IMR-90 (cell line): ENCODE measurements at regions not wholly inside any gene's neighbourhood (a gene's known extent, or its start where the extent isn't known, plus 50 kb on each side); places are given as distances from the start of the nearest gene placed in this dataset.

Experiments used
- ATAC-seq: fragments of 200-7000 bp; cut with Tn5 transposase; 2 replicates; pipeline ENCODE4 v1.9.1; 2020; ENCODE audit warnings: low read depth, mild to moderate bottlenecking, moderate library complexity
- BruUV-seq: library from RNA; stranded (reverse); fragments of 400-500 nt; replicated peaks from 2 replicates; lab custom pipeline; 2021; lab: Mats Ljungman, UMichigan
- CTCF ChIA-PET: fragments of 300-600 bp; formaldehyde crosslinking; extraction: SDS; loops from one replicate; lab custom pipeline; 2021; ENCODE audit warnings: antibody characterized with exemption; lab: Yijun Ruan, JAX
- POLR2A ChIA-PET: fragments of 300-600 bp; sonication (Branson Sonifier 250); formaldehyde crosslinking; loops from one replicate; lab custom pipeline; 2022; ENCODE audit warnings: antibody characterized with exemption; ENCODE audit not compliant: unreplicated experiment; lab: Charles Lee
- DNase-seq: peaks from one replicate; pipeline ENCODE4 v3.0.0; 2013
- H2AFZ ChIP-seq: replicated peaks from 2 replicates; pipeline ENCODE3; 2013; ENCODE audit warnings: low read length, mild to moderate bottlenecking; ENCODE audit not compliant: poor library complexity
- H2AK5ac ChIP-seq: 2 replicates; pipeline ENCODE4 v1.6.1; 2013; ENCODE audit warnings: low read depth, low read length, inconsistent platforms
- H2AK9ac ChIP-seq: replicated peaks from 2 replicates; pipeline ENCODE3; 2013; ENCODE audit warnings: mild to moderate bottlenecking, low read depth, low read length, moderate library complexity; ENCODE audit not compliant: poor library complexity
- H2BK120ac ChIP-seq: 2 replicates; pipeline ENCODE4 v1.6.1; 2013; ENCODE audit warnings: low read depth, low read length, inconsistent platforms
- H2BK15ac ChIP-seq: 3 replicates; pipeline ENCODE4 v1.6.1; 2013; ENCODE audit warnings: low read depth, low read length, inconsistent platforms
- H2BK20ac ChIP-seq: 2 replicates; pipeline ENCODE4 v1.6.1; 2013; ENCODE audit warnings: low read depth, mild to moderate bottlenecking, inconsistent platforms, low read length, moderate library complexity
- H2BK5ac ChIP-seq: 2 replicates; pipeline ENCODE4 v1.6.1; 2013; ENCODE audit warnings: mild to moderate bottlenecking, low read depth, low read length, inconsistent platforms; ENCODE audit not compliant: poor library complexity, severe bottlenecking
- H3K14ac ChIP-seq: replicated peaks from 2 replicates; pipeline ENCODE4 v1.6.1; 2013; ENCODE audit warnings: low read depth, low read length, inconsistent platforms
- H3K18ac ChIP-seq: 2 replicates; pipeline ENCODE4 v1.6.1; 2013; ENCODE audit warnings: low read depth, low read length, control low read depth
- H3K23ac ChIP-seq: 2 replicates; pipeline ENCODE4 v1.6.1; 2013; ENCODE audit warnings: low read depth, low read length, inconsistent platforms
- H3K27ac ChIP-seq: 2 replicates; pipeline ENCODE4 v1.5.1; 2013; ENCODE audit warnings: mild to moderate bottlenecking, control low read depth, low read length; ENCODE audit not compliant: insufficient read depth
- H3K27me3 ChIP-seq: 2 replicates; pipeline ENCODE4 v1.6.1; 2013; ENCODE audit warnings: low read length; ENCODE audit not compliant: control insufficient read depth, insufficient read depth
- H3K36me3 ChIP-seq: 2 replicates; pipeline ENCODE4 v1.6.1; 2013; ENCODE audit warnings: low read length, mixed read lengths; ENCODE audit not compliant: control insufficient read depth, insufficient read depth
- H3K4ac ChIP-seq: 2 replicates; pipeline ENCODE4 v1.6.1; 2013; ENCODE audit warnings: low read depth, low read length, inconsistent platforms
- H3K4me1 ChIP-seq: 2 replicates; pipeline ENCODE4 v1.6.1; 2013; ENCODE audit warnings: low read length, mixed read lengths; ENCODE audit not compliant: control insufficient read depth, insufficient read depth
- H3K4me2 ChIP-seq: 2 replicates; pipeline ENCODE4 v1.6.1; 2013; ENCODE audit warnings: low read depth, mild to moderate bottlenecking, control low read depth, low read length, moderate library complexity
- H3K4me3 ChIP-seq: 2 replicates; pipeline ENCODE4 v1.5.1; 2013; ENCODE audit warnings: low read depth, mild to moderate bottlenecking, control low read depth, low read length, moderate library complexity; ENCODE audit not compliant: insufficient read depth
- H3K56ac ChIP-seq: 2 replicates; pipeline ENCODE4 v1.6.1; 2013; ENCODE audit warnings: low read length, inconsistent platforms; ENCODE audit not compliant: insufficient read depth; ENCODE audit errors: extremely low read depth
- H3K79me1 ChIP-seq, 2 experiments: 2 replicates each; pipeline ENCODE4 v1.6.1; 2013; ENCODE audit warnings: low read length in 2 of 2, inconsistent platforms in 1 of 2, low read depth in 1 of 2
- H3K9ac ChIP-seq: 2 replicates; pipeline ENCODE4 v1.6.1; 2013; ENCODE audit warnings: low read depth, low read length, control low read depth
- H3K9me1 ChIP-seq: 2 replicates; pipeline ENCODE4 v1.6.1; 2013; ENCODE audit warnings: low read length, inconsistent platforms; ENCODE audit not compliant: insufficient read depth
- H3K9me3 ChIP-seq: 2 replicates; pipeline ENCODE4 v1.6.1; 2013; ENCODE audit warnings: low read length; ENCODE audit not compliant: control insufficient read depth, insufficient read depth
- H4K20me1 ChIP-seq: 2 replicates; pipeline ENCODE4 v1.6.1; 2013; ENCODE audit warnings: low read length, inconsistent platforms; ENCODE audit not compliant: insufficient read depth
- H4K5ac ChIP-seq: 2 replicates; pipeline ENCODE4 v1.6.1; 2013; ENCODE audit warnings: mild to moderate bottlenecking, low read depth, low read length, control low read depth
- H4K8ac ChIP-seq, 2 experiments: 2 replicates each; pipeline ENCODE4 v1.6.1; 2013; ENCODE audit warnings: low read depth in 2 of 2, low read length in 2 of 2, control low read depth in 1 of 2, inconsistent platforms in 1 of 2
- H4K91ac ChIP-seq: 2 replicates; pipeline ENCODE4 v1.6.1; 2013; ENCODE audit warnings: low read depth, low read length, inconsistent platforms; ENCODE audit not compliant: insufficient read depth
- CEBPB ChIP-seq: IDR thresholded peaks from 2 replicates; pipeline ENCODE4 v1.6.1; 2012; ENCODE audit warnings: low read depth, low read length, improper control_type of control experiment
- WGBS, 2 experiments: methylation state at CpG; one replicate each; pipeline versions ENCODE4 v1.1.5 to v1.1.7; 2013; ENCODE audit warnings: missing lambda C conversion rate in 2 of 2; ENCODE audit not compliant: insufficient read length in 1 of 2; ENCODE audit errors: extremely low coverage in 2 of 2; 5-methylcytosine and 5-hydroxymethylcytosine counted together
- dilution Hi-C: fragments of 300-500 bp; cut with HindIII; formaldehyde crosslinking; loops from one replicate; pipeline ENCODE4 v1.14.3; 2018; ENCODE audit warnings: low sequenced_read_pairs; ENCODE audit not compliant: unreplicated experiment
- in situ Hi-C: fragments of 300-500 bp; cut with MboI; formaldehyde crosslinking; loops from 3 replicates; pipeline ENCODE4 v1.14.3; 2019; ENCODE audit warnings: low sequenced_read_pairs, inconsistent platforms, mixed read lengths
- intact Hi-C: fragments of 100-400 bp; cut with micrococcal nuclease; formaldehyde crosslinking; loops from 2 replicates; pipeline ENCODE4 v1.10.0; 2022
- TF ChIP-seq, protein P1 (sequence below): fragments of 150-350 bp; IDR thresholded peaks from 2 replicates; pipeline ENCODE4 v1.6.1; 2016; ENCODE audit warnings: low read depth, mild to moderate bottlenecking, low read length, moderate library complexity, borderline replicate concordance

DNA sequence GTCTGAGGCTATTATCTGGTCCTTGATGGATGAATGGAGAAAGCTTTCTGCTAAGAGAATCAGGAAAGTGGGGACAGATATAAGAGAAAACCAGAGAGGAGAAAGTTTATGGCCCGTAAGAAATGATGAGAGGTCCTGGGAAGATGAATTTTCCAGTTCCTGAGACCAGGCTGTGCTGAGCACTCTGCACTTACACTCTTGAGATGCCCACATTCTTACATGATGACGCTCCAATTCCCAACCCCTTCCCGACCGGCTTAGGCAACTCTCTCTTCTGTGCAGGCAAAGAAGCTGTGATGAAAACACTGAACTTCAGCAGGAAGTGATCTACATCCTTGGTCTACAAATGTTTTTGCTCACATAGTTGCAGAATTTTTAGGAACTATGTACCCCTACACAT lies 417.0 kb downstream of the ARHGEF28 start:
- TF ChIP-seq CEBPB = peak; percentile 68
- TF ChIP-seq, protein P1, sequence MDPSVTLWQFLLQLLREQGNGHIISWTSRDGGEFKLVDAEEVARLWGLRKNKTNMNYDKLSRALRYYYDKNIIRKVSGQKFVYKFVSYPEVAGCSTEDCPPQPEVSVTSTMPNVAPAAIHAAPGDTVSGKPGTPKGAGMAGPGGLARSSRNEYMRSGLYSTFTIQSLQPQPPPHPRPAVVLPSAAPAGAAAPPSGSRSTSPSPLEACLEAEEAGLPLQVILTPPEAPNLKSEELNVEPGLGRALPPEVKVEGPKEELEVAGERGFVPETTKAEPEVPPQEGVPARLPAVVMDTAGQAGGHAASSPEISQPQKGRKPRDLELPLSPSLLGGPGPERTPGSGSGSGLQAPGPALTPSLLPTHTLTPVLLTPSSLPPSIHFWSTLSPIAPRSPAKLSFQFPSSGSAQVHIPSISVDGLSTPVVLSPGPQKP = no peak
- H3K14ac ChIP-seq = no peak overlapping the region; the same call in 1 of the 2 replicates
- DNase-seq = peak; percentile 81
- no peak overlapping the region for H3K56ac ChIP-seq
- POLR2A ChIA-PET = no interaction called here
- no peak overlapping the region for H2BK15ac ChIP-seq
- H3K27me3 ChIP-seq = no peaks in the 10 kb centered on the region
- H3K9ac ChIP-seq = no peak overlapping the region
- H2BK120ac ChIP-seq = no peak overlapping the region
- no peaks in the 10 kb centered on the region for H4K20me1 ChIP-seq
- no CpG with 5 or more reads among the region's 4 CpGs for WGBS, 2 experiments
- no peaks in the 10 kb centered on the region for H3K36me3 ChIP-seq
- H3K4me3 ChIP-seq = no peak overlapping the region
- no peak overlapping the region for H3K4ac ChIP-seq
- H4K91ac ChIP-seq = no peak overlapping the region
- no peak overlapping the region for H2BK5ac ChIP-seq
- H2BK20ac ChIP-seq = 0 out of 2 replicates have a peak overlapping the region, but pooled peaks have one; percentile 12
- intact Hi-C loops = loop anchor here (5.0 kb wide), 1 partner anchor 109 kb away; no protein-coding TSS in a partner anchor
- H2AK5ac ChIP-seq = no peak overlapping the region
- H4K8ac ChIP-seq = no peak overlapping the region
- dilution Hi-C loops = no loop called here
- no peak overlapping the region for H3K27ac ChIP-seq
- BruUV-seq = no TSS peak
- H2AFZ ChIP-seq = peak overlapping the region; percentile 1
- in situ Hi-C loops = no loop called here
- H4K5ac ChIP-seq = no peak overlapping the region
- H3K18ac ChIP-seq = no peak overlapping the region
- ATAC-seq = peak; percentile 95
- no peak overlapping the region for H3K4me2 ChIP-seq
- no peaks in the 10 kb centered on the region for H3K9me1 ChIP-seq
- H3K23ac ChIP-seq = no peak overlapping the region
- H3K79me1 ChIP-seq = no peaks in the 10 kb centered on the region
- H3K4me1 ChIP-seq = peaks cover 3% of the 10 kb centered on the region; the same call in 1 of the 2 replicates
- no peaks in the 10 kb centered on the region for H3K9me3 ChIP-seq
- CTCF ChIA-PET = no interaction called here
- no peak overlapping the region for H2AK9ac ChIP-seq
